Psoas muscle (tissue), 7 donors: ENCODE measurements at regions not wholly inside any gene's neighbourhood (a gene's known extent, or its start where the extent isn't known, plus 50 kb on each side); places are given as distances from the start of the nearest gene placed in this dataset.
"Not testable (repeated sequence)": the region's sequence is repeated elsewhere in the genome, so short reads cannot be mapped to it uniquely, and the experiment has no call there.

Source experiments
- ATAC-seq, 4 donors: fragments of 200-7000 bp; cut with Tn5 transposase; one replicate each; pipeline ENCODE4 v1.9.1; 2020; ENCODE audit warnings: moderate library complexity in 3 of 4, mild to moderate bottlenecking in 2 of 4
- DNase-seq, 2 donors: peaks; one replicate each; pipeline ENCODE4 v3.0.0-alpha.2; 2020
- H3K27ac ChIP-seq: fragments of 200-600 bp; one replicate; pipeline ENCODE4 v1.8.0; 2022
- H3K27me3 ChIP-seq, 3 donors: fragments of 200-600 bp in 1 of 3; one replicate each; pipeline versions ENCODE4 v1.6.1 to v1.8.0; 2013 to 2022; ENCODE audit warnings: low read length in 2 of 3, mild to moderate bottlenecking in 2 of 3, moderate library complexity in 1 of 3; ENCODE audit not compliant: insufficient read depth in 3 of 3
- H3K36me3 ChIP-seq, 2 donors: fragments of 200-600 bp in 1 of 2; one replicate each; pipeline versions ENCODE4 v1.6.1 to v1.8.0; 2013 to 2022; ENCODE audit warnings: low read depth in 1 of 2, mild to moderate bottlenecking in 1 of 2, moderate library complexity in 1 of 2; ENCODE audit not compliant: insufficient read depth in 1 of 2
- H3K4me1 ChIP-seq: fragments of 200-600 bp; one replicate; pipeline ENCODE4 v1.8.0; 2022
- H3K4me3 ChIP-seq: fragments of 200-600 bp; one replicate; pipeline ENCODE4 v1.8.0; 2022; ENCODE audit warnings: mild to moderate bottlenecking
- H3K9me3 ChIP-seq: fragments of 200-600 bp; one replicate; pipeline ENCODE4 v1.8.0; 2022
- CTCF ChIP-seq: fragments of 200-600 bp; IDR thresholded peaks from one replicate; pipeline ENCODE4 v1.8.0; 2022; ENCODE audit warnings: antibody characterized with exemption
- WGBS, 3 donors: extraction: QIAGEN DNeasy Blood & Tissue Kit; methylation state at CpG; one replicate each; pipeline versions ENCODE4 v1.1.6 to v1.1.7; 2013; 5-methylcytosine and 5-hydroxymethylcytosine counted together
- intact Hi-C, 2 donors: fragments of 100-400 bp; cut with DNase I; formaldehyde crosslinking; loops; one replicate each; pipeline versions ENCODE4 v1.11.0 to v1.14.2; 2022
- donor health status: healthy with polysubstance abuse.
- donor health status: DM: no; HTN: no; CAD: no; lungs with moderate emphysema.
- donor health status: Bipolar disorder and iron deficiency.
- donor health status: healthy.
- donor health status: DM: yes; HTN: yes; CAD: no.
- donor health status: DM: no; HTN: no; CAD: no.
- donor health status: DM: yes; HTN: yes; CAD: no.

- peak in 1 of 4 donors; percentile 70 for ATAC-seq
- WGBS, 3 donors = 4 to 8% (median 7%) methylated on average over 2 of the region's 2 CpGs
- intact Hi-C loops, DNase-seq, H3K27me3 ChIP-seq, H3K27ac ChIP-seq, H3K9me3 ChIP-seq, H3K4me3 ChIP-seq: not testable (repeated sequence)
- TF ChIP-seq CTCF = peak; percentile 49
- peaks cover 12% of the 10 kb centered on the region for H3K4me1 ChIP-seq
- peaks cover 0 to 16% of the 10 kb centered on the region in 2 donors for H3K36me3 ChIP-seq
These were observed 77.2 kb upstream of the AGTPBP1 start for GRCh38 chr9:85818971-85819370.

GRCh38 chr9:85820598-85820997 lies 78.8 kb upstream of the AGTPBP1 start:
- peaks cover 0 to 29% of the 10 kb centered on the region in 2 donors for H3K36me3 ChIP-seq
- H3K4me3 ChIP-seq, ATAC-seq, DNase-seq, H3K27ac ChIP-seq, H3K4me1 ChIP-seq, intact Hi-C loops, H3K27me3 ChIP-seq, H3K9me3 ChIP-seq: not testable (repeated sequence)
- 71 to 80% (median 76%) methylated on average over 4 of the region's 5 CpGs for WGBS, 3 donors

GRCh38 chr9:85824949-85825348 lies 83.2 kb upstream of the AGTPBP1 start:
- WGBS, 3 donors = 67 to 81% (median 80%) methylated on average over 1 of the region's 1 CpG
- H3K27ac ChIP-seq, H3K4me1 ChIP-seq, DNase-seq, intact Hi-C loops, H3K4me3 ChIP-seq, H3K27me3 ChIP-seq, H3K9me3 ChIP-seq, ATAC-seq: not testable (repeated sequence)
- peaks cover 0 to 42% of the 10 kb centered on the region in 2 donors for H3K36me3 ChIP-seq

- WGBS, 3 donors = 98 to 100% (median 100%) methylated on average over 1 of the region's 1 CpG
- H3K4me3 ChIP-seq, H3K9me3 ChIP-seq, ATAC-seq, DNase-seq, H3K27me3 ChIP-seq, intact Hi-C loops, H3K4me1 ChIP-seq, H3K27ac ChIP-seq: not testable (repeated sequence)
- H3K36me3 ChIP-seq = peaks cover 0 to 65% of the 10 kb centered on the region in 2 donors
These were observed 92.8 kb upstream of the AGTPBP1 start for GRCh38 chr9:85834591-85834990.

GRCh38 chr9:85843949-85844348 lies 97.0 kb upstream of the NAA35 start:
- H3K36me3 ChIP-seq = peaks cover 0 to 75% of the 10 kb centered on the region in 2 donors
- H3K4me3 ChIP-seq, H3K27me3 ChIP-seq, H3K9me3 ChIP-seq, H3K27ac ChIP-seq, ATAC-seq, DNase-seq, intact Hi-C loops, H3K4me1 ChIP-seq: not testable (repeated sequence)
- WGBS, 3 donors = 100% methylated on average over 1 of the region's 1 CpG

GRCh38 chr9:85847782-85848181 lies 93.2 kb upstream of the NAA35 start:
- H3K4me3 ChIP-seq, H3K9me3 ChIP-seq, ATAC-seq, intact Hi-C loops, DNase-seq, H3K27ac ChIP-seq, H3K4me1 ChIP-seq, H3K27me3 ChIP-seq: not testable (repeated sequence)
- WGBS, 3 donors = 86 to 100% (median 89%) methylated on average over 2 of the region's 2 CpGs
- H3K36me3 ChIP-seq = peaks cover 0 to 67% of the 10 kb centered on the region in 2 donors

GRCh38 chr9:85858056-85858750 lies 82.7 kb upstream of the NAA35 start:
- no peaks in the 10 kb centered on the region for H3K27me3 ChIP-seq
- no peak for TF ChIP-seq CTCF
- no peak overlapping the region for H3K27ac ChIP-seq
- DNase-seq = no peak
- H3K4me1 ChIP-seq = peaks cover 11% of the 10 kb centered on the region
- no peaks in the 10 kb centered on the region for H3K9me3 ChIP-seq
- H3K36me3 ChIP-seq = peaks cover 2 to 19% of the 10 kb centered on the region in 2 donors
- WGBS, 3 donors = 88 to 93% (median 90%) methylated on average over 5 of the region's 5 CpGs
- no peak for ATAC-seq
- intact Hi-C loops = no loop called here
- H3K4me3 ChIP-seq = no peak overlapping the region
